OCI-LY7 (cell line): ENCODE measurements at regions not wholly inside any gene's neighbourhood (a gene's known extent, or its start where the extent isn't known, plus 50 kb on each side); places are given as distances from the start of the nearest gene placed in this dataset.

Experiments
- BruUV-seq: library from RNA; stranded (reverse); fragments of 400-500 nt; replicated peaks from 2 replicates; lab custom pipeline; 2021; lab: Mats Ljungman, UMichigan
- CTCF ChIA-PET: fragments of 300-600 bp; sonication (Branson Sonifier 250); formaldehyde crosslinking; loops from one replicate; lab custom pipeline; 2022; ENCODE audit warnings: antibody characterized with exemption; ENCODE audit not compliant: unreplicated experiment; lab: Charles Lee
- POLR2A ChIA-PET: fragments of 300-600 bp; sonication (Branson Sonifier 250); formaldehyde crosslinking; loops from one replicate; lab custom pipeline; 2022; ENCODE audit warnings: antibody characterized with exemption; lab: Charles Lee
- DNase-seq: peaks from one replicate; pipeline ENCODE4 v3.0.0-alpha.2; 2015; ENCODE audit warnings: low spot score
- H2AFZ ChIP-seq: fragments of 200-600 bp; sonication (generic), shearing (Covaris generic); 2 replicates; pipeline ENCODE4 v1.6.1; 2014; ENCODE audit warnings: mild to moderate bottlenecking, antibody characterized with exemption, low read length, moderate library complexity
- H3K27ac ChIP-seq: fragments of 200-600 bp; sonication (generic); 2 replicates; pipeline ENCODE4 v1.5.1; 2014; ENCODE audit warnings: mixed run types, low read depth, mild to moderate bottlenecking, moderate library complexity, low read length, inconsistent platforms; ENCODE audit not compliant: poor library complexity, severe bottlenecking
- H3K36me3 ChIP-seq: fragments of 200-600 bp; sonication (generic); 2 replicates; pipeline ENCODE4 v1.6.1; 2014; ENCODE audit warnings: mild to moderate bottlenecking, antibody characterized with exemption, low read length, moderate library complexity, mixed read lengths; ENCODE audit not compliant: insufficient read depth
- H3K4me1 ChIP-seq: fragments of 200-600 bp; sonication (generic); 2 replicates; pipeline ENCODE4 v1.5.1; 2014; ENCODE audit warnings: mild to moderate bottlenecking, low read length; ENCODE audit not compliant: insufficient read depth, poor library complexity, severe bottlenecking
- H3K4me2 ChIP-seq: fragments of 200-600 bp; sonication (generic); 2 replicates; pipeline ENCODE4 v1.6.1; 2014; ENCODE audit warnings: mild to moderate bottlenecking, low read length
- H3K4me3 ChIP-seq: fragments of 200-600 bp; sonication (generic); 2 replicates; pipeline ENCODE4 v1.5.1; 2014; ENCODE audit warnings: mild to moderate bottlenecking, low read depth, low read length; ENCODE audit not compliant: poor library complexity, severe bottlenecking
- H3K79me2 ChIP-seq: fragments of 200-600 bp; sonication (generic); 2 replicates; pipeline ENCODE4 v1.6.1; 2016; ENCODE audit warnings: low read depth, mild to moderate bottlenecking, low read length, moderate library complexity, mixed read lengths; ENCODE audit not compliant: insufficient read depth
- H3K9me2 ChIP-seq: fragments of 200-600 bp; sonication (generic); 2 replicates; pipeline ENCODE4 v1.6.1; 2016; ENCODE audit warnings: mild to moderate bottlenecking, low read length, mixed read lengths; ENCODE audit not compliant: insufficient read depth
- H3K9me3 ChIP-seq: fragments of 200-600 bp; sonication (generic); 2 replicates; pipeline ENCODE4 v1.6.1; 2014; ENCODE audit warnings: mild to moderate bottlenecking, mixed run types, low read length, mixed read lengths
- H4K20me1 ChIP-seq: fragments of 200-600 bp; sonication (generic); 2 replicates; pipeline ENCODE4 v1.6.1; 2014; ENCODE audit warnings: mild to moderate bottlenecking, antibody characterized with exemption, low read length, moderate library complexity, mixed read lengths; ENCODE audit not compliant: insufficient read depth
- CTCF ChIP-seq: fragments of 200-600 bp; sonication (generic); conservative IDR thresholded peaks from 2 replicates; pipeline ENCODE4 v1.5.1; 2014; ENCODE audit warnings: mild to moderate bottlenecking, antibody characterized with exemption, low read length, moderate library complexity, mixed read lengths
- EZH2phosphoT487 ChIP-seq: fragments of 200-600 bp; sonication (generic); IDR thresholded peaks from 2 replicates; pipeline ENCODE4 v1.6.1; 2018; ENCODE audit warnings: low read depth, borderline replicate concordance, mild to moderate bottlenecking, mixed run types, antibody characterized with exemption, low read length, moderate library complexity, mixed read lengths
- intact Hi-C: fragments of 100-400 bp; cut with micrococcal nuclease; formaldehyde crosslinking; loops from one replicate; pipeline ENCODE4 v1.10.0; 2022; ENCODE audit not compliant: unreplicated experiment

- Histone ChIP-seq H3K9me2 (no peaks in the 10 kb centered on the region), H3K79me2 (no peaks in the 10 kb centered on the region), H2AFZ (no peak overlapping the region), H3K4me3 (no peak overlapping the region), H3K36me3 (no peaks in the 10 kb centered on the region), H4K20me1 (no peaks in the 10 kb centered on the region), H3K27ac (no peak overlapping the region), H3K4me1 (no peaks in the 10 kb centered on the region), H3K9me3 (no peaks in the 10 kb centered on the region), H3K4me2 (no peak overlapping the region)
- no TSS peak for BruUV-seq
- TF ChIP-seq EZH2phosphoT487 (no peak), CTCF (no peak)
- no peak for DNase-seq
- intact Hi-C loops, result no loop called here
- POLR2A ChIA-PET, result no interaction called here
- CTCF ChIA-PET, result no interaction called here
These were observed 773.3 kb upstream of the DEFB115 start for GRCh38 chr20:30484009-30484748.

GRCh38 chr20:30484749-30485070 lies 772.8 kb upstream of the DEFB115 start:
- Histone ChIP-seq H3K27ac (no peak overlapping the region), H3K79me2 (no peaks in the 10 kb centered on the region), H3K9me2 (no peaks in the 10 kb centered on the region), H3K4me2 (no peak overlapping the region), H3K9me3 (no peaks in the 10 kb centered on the region), H2AFZ (no peak overlapping the region), H3K4me1 (no peaks in the 10 kb centered on the region), H3K4me3 (no peak overlapping the region), H4K20me1 (no peaks in the 10 kb centered on the region), H3K36me3 (no peaks in the 10 kb centered on the region)
- TF ChIP-seq EZH2phosphoT487 (no peak), CTCF (no peak)
- POLR2A ChIA-PET, result no interaction called here
- no TSS peak for BruUV-seq
- no peak for DNase-seq
- intact Hi-C loops, result no loop called here
- CTCF ChIA-PET, result no interaction called here

GRCh38 chr20:30485331-30486102 lies 771.9 kb upstream of the DEFB115 start:
- no peak overlapping the region for H3K4me2 ChIP-seq
- no peaks in the 10 kb centered on the region for H4K20me1 ChIP-seq
- no peaks in the 10 kb centered on the region for H3K79me2 ChIP-seq
- no peak overlapping the region for H3K4me3 ChIP-seq
- ChIA-PET CTCF (no interaction called here), POLR2A (no interaction called here)
- no TSS peak for BruUV-seq
- no peaks in the 10 kb centered on the region for H3K36me3 ChIP-seq
- no peak for DNase-seq
- H3K27ac ChIP-seq, result no peak overlapping the region
- H3K9me2 ChIP-seq, result no peaks in the 10 kb centered on the region
- no peaks in the 10 kb centered on the region for H3K9me3 ChIP-seq
- no peaks in the 10 kb centered on the region for H3K4me1 ChIP-seq
- no peak overlapping the region for H2AFZ ChIP-seq
- intact Hi-C loops, result no loop called here
- TF ChIP-seq EZH2phosphoT487 (no peak), CTCF (no peak)
